Neural cell (in vitro differentiated cells): ENCODE measurements at regions not wholly inside any gene's neighbourhood (a gene's known extent, or its start where the extent isn't known, plus 50 kb on each side); places are given as distances from the start of the nearest gene placed in this dataset.
"Not testable (repeated sequence)": the region's sequence is repeated elsewhere in the genome, so short reads cannot be mapped to it uniquely, and the experiment has no call there.

ENCODE experiments used
- H2AFZ ChIP-seq: fragments of 200-600, 300-800 bp; sonication (generic), shearing (Covaris generic); 2 replicates; pipeline ENCODE4 v1.6.0; 2014; ENCODE audit warnings: low read depth, mild to moderate bottlenecking, antibody characterized with exemption, low read length, moderate library complexity
- H3F3A ChIP-seq: fragments of 200-600 bp; shearing (Covaris generic); 2 replicates; pipeline ENCODE4 v1.6.1; 2016; ENCODE audit warnings: mild to moderate bottlenecking, moderate library complexity, mixed read lengths, antibody characterized with exemption, low read length; ENCODE audit not compliant: insufficient read depth, poor library complexity, severe bottlenecking
- H3K27ac ChIP-seq: fragments of 200-600, 300-800 bp; sonication (generic), shearing (Covaris generic); 2 replicates; pipeline ENCODE4 v1.5.1; 2014; ENCODE audit warnings: mild to moderate bottlenecking, low read length, moderate library complexity
- H3K27me3 ChIP-seq: fragments of 300-800, 200-600 bp; sonication (generic), shearing (Covaris generic); 2 replicates; pipeline ENCODE4 v1.6.0; 2014; ENCODE audit warnings: mild to moderate bottlenecking, low read depth, low read length, moderate library complexity; ENCODE audit not compliant: insufficient read depth
- H3K36me3 ChIP-seq: fragments of 300-800, 200-600 bp; sonication (generic), shearing (Covaris generic); 2 replicates; pipeline ENCODE4 v1.5.1; 2014; ENCODE audit warnings: mild to moderate bottlenecking, antibody characterized with exemption, low read length, moderate library complexity; ENCODE audit not compliant: insufficient read depth
- H3K4me2 ChIP-seq: fragments of 300-800, 200-600 bp; sonication (generic), shearing (Covaris generic); 2 replicates; pipeline ENCODE4 v1.6.0; 2014; ENCODE audit warnings: mild to moderate bottlenecking, low read length
- H3K4me3 ChIP-seq: fragments of 300-800, 200-600 bp; sonication (generic), shearing (Covaris generic); 2 replicates; pipeline ENCODE4 v1.5.1; 2014; ENCODE audit warnings: mild to moderate bottlenecking, low read length, moderate library complexity
- H3K79me2 ChIP-seq: fragments of 200-600 bp; shearing (Covaris generic); replicated peaks from 2 replicates; pipeline ENCODE4 v1.6.0; 2014; ENCODE audit warnings: mild to moderate bottlenecking, low read length, moderate library complexity; ENCODE audit not compliant: insufficient read depth
- H3K9ac ChIP-seq: fragments of 300-800, 200-600 bp; sonication (generic), shearing (Covaris generic); 2 replicates; pipeline ENCODE4 v1.6.1; 2016; ENCODE audit warnings: mild to moderate bottlenecking, low read length, mixed read lengths
- H3K9me2 ChIP-seq: fragments of 200-600 bp; shearing (Covaris generic); 2 replicates; pipeline ENCODE4 v1.6.1; 2016; ENCODE audit warnings: mild to moderate bottlenecking, low read length, mixed read lengths; ENCODE audit not compliant: insufficient read depth
- H3K9me3 ChIP-seq: fragments of 200-600, 300-800 bp; sonication (generic), shearing (Covaris generic); 2 replicates; pipeline ENCODE4 v1.6.1; 2016; ENCODE audit warnings: mild to moderate bottlenecking, mixed run types, low read length, moderate library complexity, mixed read lengths
- H4K20me1 ChIP-seq: fragments of 200-600 bp; shearing (Covaris generic); 2 replicates; pipeline ENCODE4 v1.6.1; 2016; ENCODE audit warnings: mild to moderate bottlenecking, mixed run types; ENCODE audit not compliant: insufficient read depth
- EP300 ChIP-seq: fragments of 450-650 bp; conservative IDR thresholded peaks from 2 replicates; pipeline ENCODE4 v1.6.1; 2014; ENCODE audit warnings: antibody characterized with exemption, mild to moderate bottlenecking, moderate library complexity; ENCODE audit not compliant: poor library complexity, severe bottlenecking
- EZH2 ChIP-seq: fragments of 200-600, 300-800 bp; shearing (Covaris generic), sonication (generic); IDR thresholded peaks from 2 replicates; pipeline ENCODE4 v1.6.1; 2014; ENCODE audit warnings: antibody characterized with exemption, low read length, borderline replicate concordance, mild to moderate bottlenecking; ENCODE audit not compliant: insufficient read depth, poor library complexity, severe bottlenecking
- MXI1 ChIP-seq: fragments of 450-650 bp; conservative IDR thresholded peaks from 2 replicates; pipeline ENCODE4 v1.6.1; 2014; ENCODE audit warnings: antibody characterized with exemption, mild to moderate bottlenecking; ENCODE audit not compliant: poor library complexity, severe bottlenecking
- POLR2AphosphoS5 ChIP-seq: IDR thresholded peaks from 2 replicates; pipeline ENCODE4 v1.6.1; 2012
- RAD21 ChIP-seq: fragments of 450-650 bp; conservative IDR thresholded peaks from 2 replicates; pipeline ENCODE4 v1.6.1; 2014; ENCODE audit warnings: antibody characterized with exemption, mild to moderate bottlenecking, moderate library complexity
- SMC3 ChIP-seq: fragments of 450-650 bp; conservative IDR thresholded peaks from 2 replicates; pipeline ENCODE4 v1.6.1; 2014; ENCODE audit warnings: antibody characterized with exemption, mild to moderate bottlenecking, moderate library complexity; ENCODE audit not compliant: poor library complexity
- TAF1 ChIP-seq: IDR thresholded peaks from 2 replicates; pipeline ENCODE4 v1.6.1; 2012; ENCODE audit warnings: low read depth
- TF ChIP-seq, protein P1 (sequence below): IDR thresholded peaks from 2 replicates; pipeline ENCODE4 v1.6.1; 2012; ENCODE audit warnings: borderline replicate concordance
- TF ChIP-seq, protein P2 (sequence below): fragments of 450-650 bp; IDR thresholded peaks from 2 replicates; pipeline ENCODE4 v1.5.1; 2014; ENCODE audit warnings: antibody characterized with exemption, mild to moderate bottlenecking, moderate library complexity; ENCODE audit not compliant: poor library complexity, severe bottlenecking

DNA sequence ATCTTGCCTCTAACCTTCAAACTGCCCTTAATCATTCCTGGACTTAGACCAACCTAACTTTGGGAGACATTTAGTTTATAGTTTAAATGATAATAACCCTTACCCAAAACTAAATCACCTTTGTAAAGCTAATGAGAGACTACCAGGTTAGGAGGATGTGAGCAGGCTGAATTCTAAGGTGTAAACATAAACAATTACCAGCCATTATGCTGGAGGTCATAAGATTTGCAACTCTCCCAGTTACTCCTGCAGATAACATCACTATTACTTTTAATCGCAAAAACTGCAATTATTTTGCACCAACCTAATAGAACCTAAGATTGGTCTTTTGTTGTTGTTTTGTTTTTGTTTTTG lies 86.5 kb upstream of the MSH6 start:
- Histone ChIP-seq H3K9me3 (no peaks in the 10 kb centered on the region), H3K27ac (no peak overlapping the region), H2AFZ (no peak overlapping the region)

DNA sequence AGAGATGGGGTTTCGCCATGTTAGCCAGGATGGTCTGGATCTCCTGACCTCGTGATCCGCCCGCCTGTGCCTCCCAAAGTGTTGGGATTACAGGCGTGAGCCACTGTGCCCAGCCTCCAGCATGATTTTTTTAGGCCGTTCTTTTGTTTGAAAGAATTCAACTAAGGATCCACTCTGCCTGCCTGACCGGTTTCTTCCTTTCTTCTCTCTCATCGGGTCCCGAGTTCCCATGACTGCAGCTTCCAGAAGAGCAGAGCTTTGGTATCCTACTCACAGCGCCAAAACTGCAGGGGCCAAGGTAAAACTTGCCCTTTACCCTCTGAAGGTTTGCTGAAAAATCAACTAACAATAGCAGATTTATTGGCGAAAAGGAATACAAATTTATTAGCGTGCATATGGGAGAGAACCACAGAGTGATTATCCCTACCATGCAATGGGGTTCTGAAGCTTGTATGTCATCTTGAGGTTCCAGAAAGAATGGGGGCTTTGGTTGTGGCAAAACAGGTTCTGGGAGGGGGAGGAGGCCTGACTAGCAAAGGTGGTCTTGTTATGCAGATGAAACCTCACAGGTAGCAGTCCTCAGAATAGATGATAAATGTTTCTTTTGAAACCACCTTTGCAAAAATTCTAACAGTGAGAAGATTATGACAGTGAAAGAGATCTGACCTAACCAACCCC lies 87.0 kb upstream of the MSH6 start:
- H2AFZ ChIP-seq: no peak overlapping the region
- TF ChIP-seq, protein P1, sequence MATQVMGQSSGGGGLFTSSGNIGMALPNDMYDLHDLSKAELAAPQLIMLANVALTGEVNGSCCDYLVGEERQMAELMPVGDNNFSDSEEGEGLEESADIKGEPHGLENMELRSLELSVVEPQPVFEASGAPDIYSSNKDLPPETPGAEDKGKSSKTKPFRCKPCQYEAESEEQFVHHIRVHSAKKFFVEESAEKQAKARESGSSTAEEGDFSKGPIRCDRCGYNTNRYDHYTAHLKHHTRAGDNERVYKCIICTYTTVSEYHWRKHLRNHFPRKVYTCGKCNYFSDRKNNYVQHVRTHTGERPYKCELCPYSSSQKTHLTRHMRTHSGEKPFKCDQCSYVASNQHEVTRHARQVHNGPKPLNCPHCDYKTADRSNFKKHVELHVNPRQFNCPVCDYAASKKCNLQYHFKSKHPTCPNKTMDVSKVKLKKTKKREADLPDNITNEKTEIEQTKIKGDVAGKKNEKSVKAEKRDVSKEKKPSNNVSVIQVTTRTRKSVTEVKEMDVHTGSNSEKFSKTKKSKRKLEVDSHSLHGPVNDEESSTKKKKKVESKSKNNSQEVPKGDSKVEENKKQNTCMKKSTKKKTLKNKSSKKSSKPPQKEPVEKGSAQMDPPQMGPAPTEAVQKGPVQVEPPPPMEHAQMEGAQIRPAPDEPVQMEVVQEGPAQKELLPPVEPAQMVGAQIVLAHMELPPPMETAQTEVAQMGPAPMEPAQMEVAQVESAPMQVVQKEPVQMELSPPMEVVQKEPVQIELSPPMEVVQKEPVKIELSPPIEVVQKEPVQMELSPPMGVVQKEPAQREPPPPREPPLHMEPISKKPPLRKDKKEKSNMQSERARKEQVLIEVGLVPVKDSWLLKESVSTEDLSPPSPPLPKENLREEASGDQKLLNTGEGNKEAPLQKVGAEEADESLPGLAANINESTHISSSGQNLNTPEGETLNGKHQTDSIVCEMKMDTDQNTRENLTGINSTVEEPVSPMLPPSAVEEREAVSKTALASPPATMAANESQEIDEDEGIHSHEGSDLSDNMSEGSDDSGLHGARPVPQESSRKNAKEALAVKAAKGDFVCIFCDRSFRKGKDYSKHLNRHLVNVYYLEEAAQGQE: no peak
- TF ChIP-seq TAF1 (no peak), EZH2 (no peak)
- no peaks in the 10 kb centered on the region for H4K20me1 ChIP-seq
- no peaks in the 10 kb centered on the region for H3K79me2 ChIP-seq
- H3K9me2 ChIP-seq: no peaks in the 10 kb centered on the region
- no peak overlapping the region for H3K4me3 ChIP-seq
- no peaks in the 10 kb centered on the region for H3K27me3 ChIP-seq
- H3K9me3 ChIP-seq: no peaks in the 10 kb centered on the region
- H3K36me3 ChIP-seq: no peaks in the 10 kb centered on the region
- no peak overlapping the region for H3K9ac ChIP-seq
- H3K4me2 ChIP-seq: no peak overlapping the region
- no peaks in the 10 kb centered on the region for H3F3A ChIP-seq
- no peak overlapping the region for H3K27ac ChIP-seq

More for the DNA sequence above, 86.5 kb upstream of the MSH6 start:
- H3K4me3 ChIP-seq: no peak overlapping the region
- H3K36me3 ChIP-seq: no peaks in the 10 kb centered on the region
- no peaks in the 10 kb centered on the region for H3K27me3 ChIP-seq
- H3F3A ChIP-seq: no peaks in the 10 kb centered on the region
- no peak overlapping the region for H3K4me2 ChIP-seq
- H3K79me2 ChIP-seq: no peaks in the 10 kb centered on the region
- H3K9me2 ChIP-seq: no peaks in the 10 kb centered on the region
- H4K20me1 ChIP-seq: no peaks in the 10 kb centered on the region
- no peak overlapping the region for H3K9ac ChIP-seq
- TF ChIP-seq SMC3: no peak
- no peak for TF ChIP-seq MXI1
- TF ChIP-seq EZH2: no peak
- no peak for TF ChIP-seq RAD21
- no peak for TF ChIP-seq POLR2AphosphoS5
- TF ChIP-seq, protein P1: no peak
- no peak for TF ChIP-seq EP300
- TF ChIP-seq, protein P2, sequence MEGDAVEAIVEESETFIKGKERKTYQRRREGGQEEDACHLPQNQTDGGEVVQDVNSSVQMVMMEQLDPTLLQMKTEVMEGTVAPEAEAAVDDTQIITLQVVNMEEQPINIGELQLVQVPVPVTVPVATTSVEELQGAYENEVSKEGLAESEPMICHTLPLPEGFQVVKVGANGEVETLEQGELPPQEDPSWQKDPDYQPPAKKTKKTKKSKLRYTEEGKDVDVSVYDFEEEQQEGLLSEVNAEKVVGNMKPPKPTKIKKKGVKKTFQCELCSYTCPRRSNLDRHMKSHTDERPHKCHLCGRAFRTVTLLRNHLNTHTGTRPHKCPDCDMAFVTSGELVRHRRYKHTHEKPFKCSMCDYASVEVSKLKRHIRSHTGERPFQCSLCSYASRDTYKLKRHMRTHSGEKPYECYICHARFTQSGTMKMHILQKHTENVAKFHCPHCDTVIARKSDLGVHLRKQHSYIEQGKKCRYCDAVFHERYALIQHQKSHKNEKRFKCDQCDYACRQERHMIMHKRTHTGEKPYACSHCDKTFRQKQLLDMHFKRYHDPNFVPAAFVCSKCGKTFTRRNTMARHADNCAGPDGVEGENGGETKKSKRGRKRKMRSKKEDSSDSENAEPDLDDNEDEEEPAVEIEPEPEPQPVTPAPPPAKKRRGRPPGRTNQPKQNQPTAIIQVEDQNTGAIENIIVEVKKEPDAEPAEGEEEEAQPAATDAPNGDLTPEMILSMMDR: no peak
- no peak for TF ChIP-seq TAF1

DNA sequence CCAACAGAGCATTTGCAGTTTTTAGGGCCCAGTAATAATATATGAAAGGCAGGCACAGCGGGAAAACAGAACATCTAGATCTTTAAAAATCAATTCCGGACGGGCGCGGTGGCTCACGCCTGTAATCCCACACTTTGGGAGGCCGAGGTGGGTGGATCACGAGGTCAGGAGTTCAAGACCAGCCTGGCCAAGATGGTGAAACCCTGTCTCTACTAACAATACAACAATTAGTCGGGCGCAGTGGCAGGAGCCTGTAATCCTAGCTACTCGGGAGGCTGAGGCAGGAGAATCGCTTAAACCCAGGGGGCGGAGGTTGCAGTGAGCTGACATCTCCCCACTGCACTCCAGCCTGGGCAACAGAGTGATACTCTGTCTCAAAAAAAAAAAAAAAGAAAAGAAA lies 88.5 kb upstream of the MSH6 start:
- H3K9ac ChIP-seq, H3F3A ChIP-seq, H3K4me2 ChIP-seq, H3K36me3 ChIP-seq, H3K9me2 ChIP-seq, H4K20me1 ChIP-seq, H3K27me3 ChIP-seq, H3K4me3 ChIP-seq, H3K79me2 ChIP-seq, H3K9me3 ChIP-seq, H3K27ac ChIP-seq, H2AFZ ChIP-seq: not testable (repeated sequence)

DNA sequence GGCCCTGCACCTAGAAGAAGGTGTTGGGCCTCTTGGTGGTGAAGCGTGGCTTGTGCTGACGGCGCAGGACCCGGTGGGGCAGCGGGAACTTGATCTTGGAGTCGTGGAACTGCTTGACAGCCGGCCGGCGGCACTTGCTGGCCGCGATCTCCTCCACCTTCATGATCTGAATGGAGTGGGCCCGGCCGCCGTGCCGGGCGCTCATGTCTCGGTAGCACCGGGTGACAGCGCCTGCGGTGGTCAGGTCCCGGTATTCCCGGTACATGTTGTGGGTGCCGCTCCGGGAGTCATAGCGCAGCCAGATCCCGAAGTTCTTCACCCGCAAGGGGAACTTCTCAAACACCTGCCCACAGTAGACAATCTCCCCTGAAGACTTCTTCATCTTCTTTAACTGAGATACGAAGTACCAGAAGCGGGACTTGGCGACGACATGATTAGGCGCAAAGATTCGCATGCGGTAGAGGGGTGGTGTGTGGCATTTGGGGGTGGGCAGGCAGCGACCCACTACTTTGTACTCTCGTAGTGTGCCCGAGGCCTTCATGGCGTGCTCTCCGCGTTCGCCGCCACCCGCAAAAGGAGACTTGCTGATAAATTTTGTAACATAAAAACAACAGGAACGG lies 92.1 kb upstream of the MSH6 start:
- H3F3A ChIP-seq, H3K79me2 ChIP-seq, H3K9ac ChIP-seq, H3K4me3 ChIP-seq, H3K27ac ChIP-seq, H3K9me2 ChIP-seq, H3K36me3 ChIP-seq, H3K9me3 ChIP-seq, H3K4me2 ChIP-seq, H4K20me1 ChIP-seq, H2AFZ ChIP-seq, H3K27me3 ChIP-seq: not testable (repeated sequence)
